ENCODE measurements at regions not wholly inside any gene's neighbourhood (a gene's known extent, or its start where the extent isn't known, plus 50 kb on each side); places are given as distances from the start of the nearest gene placed in this dataset.
"Not testable (repeated sequence)": the region's sequence is repeated elsewhere in the genome, so short reads cannot be mapped to it uniquely, and the experiment has no call there.

GRCh38 chrX:40887476-40887875 lies 152.1 kb upstream of the MED14 start:
- DNase-seq (ENCODE audit: low read depth in 2 of 2) = no peak

GRCh38 chrX:40891798-40892197 lies 156.5 kb upstream of the MED14 start:
- DNase-seq (ENCODE audit: low read depth in 2 of 2) = no peak

- no peak for DNase-seq (ENCODE audit: low read depth in 2 of 2)
Measured at GRCh38 chrX:40893251-40893910, 158.0 kb upstream of the MED14 start.

GRCh38 chrX:40895246-40895645 lies 159.9 kb upstream of the MED14 start:
- DNase-seq (ENCODE audit: low read depth in 2 of 2) = no peak

- no peak for DNase-seq (ENCODE audit: low read depth in 2 of 2)
Measured at GRCh38 chrX:40897718-40898270, 162.5 kb upstream of the MED14 start.

GRCh38 chrX:40904739-40905138 lies 169.4 kb upstream of the MED14 start:
- not testable (repeated sequence) for DNase-seq (ENCODE audit: low read depth in 2 of 2)

- DNase-seq (ENCODE audit: low read depth in 2 of 2) = no peak
Measured at GRCh38 chrX:40908026-40908425, 172.7 kb upstream of the MED14 start.

- DNase-seq (ENCODE audit: low read depth in 2 of 2) = no peak
Measured at GRCh38 chrX:40908857-40909475, 173.6 kb upstream of the MED14 start.

- DNase-seq (ENCODE audit: low read depth in 2 of 2) = no peak
Measured at GRCh38 chrX:40912166-40912565, 173.1 kb upstream of the USP9X start.

GRCh38 chrX:40912576-40912975 lies 172.7 kb upstream of the USP9X start:
- DNase-seq (ENCODE audit: low read depth in 2 of 2) = no peak

- no peak for DNase-seq (ENCODE audit: low read depth in 2 of 2)
Measured at GRCh38 chrX:40920351-40920750, 164.9 kb upstream of the USP9X start.

- no peak for DNase-seq (ENCODE audit: low read depth in 2 of 2)
Measured at GRCh38 chrX:40922307-40922706, 162.9 kb upstream of the USP9X start.

- not testable (repeated sequence) for DNase-seq (ENCODE audit: low read depth in 2 of 2)
Measured at GRCh38 chrX:40926739-40927427, 158.4 kb upstream of the USP9X start.

GRCh38 chrX:40928076-40928475 lies 157.2 kb upstream of the USP9X start:
- DNase-seq (ENCODE audit: low read depth in 2 of 2) = no peak

- no peak for DNase-seq (ENCODE audit: low read depth in 2 of 2)
Measured at GRCh38 chrX:40931921-40932320, 153.3 kb upstream of the USP9X start.

- DNase-seq (ENCODE audit: low read depth in 2 of 2) = no peak
Measured at GRCh38 chrX:40933132-40933705, 152.0 kb upstream of the USP9X start.

GRCh38 chrX:40933706-40934425 lies 151.4 kb upstream of the USP9X start:
- no peak for DNase-seq (ENCODE audit: low read depth in 2 of 2)

- DNase-seq (ENCODE audit: low read depth in 2 of 2) = no peak
Measured at GRCh38 chrX:40936827-40937226, 148.4 kb upstream of the USP9X start.

- no peak for DNase-seq (ENCODE audit: low read depth in 2 of 2)
Measured at GRCh38 chrX:40938423-40938822, 146.8 kb upstream of the USP9X start.

- no peak for DNase-seq (ENCODE audit: low read depth in 2 of 2)
Measured at GRCh38 chrX:40943093-40943641, 142.1 kb upstream of the USP9X start.

GRCh38 chrX:40945361-40945713 lies 139.9 kb upstream of the USP9X start:
- DNase-seq (ENCODE audit: low read depth in 2 of 2) = no peak

GRCh38 chrX:40947276-40947675 lies 138.0 kb upstream of the USP9X start:
- no peak for DNase-seq (ENCODE audit: low read depth in 2 of 2)

Measured in stimulated activated CD8-positive, alpha-beta memory T cell treated with anti-CD3 and anti-CD28 coated beads, Interleukin-15, amount 100 ng/mL, for 4 hours (primary cell).